ENCODE measurements at regions not wholly inside any gene's neighbourhood (a gene's known extent, or its start where the extent isn't known, plus 50 kb on each side); places are given as distances from the start of the nearest gene placed in this dataset.

- Histone ChIP-seq H3K27ac (no peak overlapping the region), H3K36me3 (no peaks in the 10 kb centered on the region), H3K4me1 (replicated peaks) (no peaks in the 10 kb centered on the region), H3K9me3 (no peaks in the 10 kb centered on the region), H3K4me3 (no peak overlapping the region), H3K27me3 (replicated peaks; ENCODE audit: insufficient read depth) (peaks cover 2% of the 10 kb centered on the region)
- intact Hi-C loops (cut with DNase I) = loop anchor here (2.0 to 10.0 kb wide), 2 partner anchors 303 to 577 kb away; no protein-coding TSS in a partner anchor
- 0% methylated on average over 1 of the region's 1 CpG for WGBS
- TF ChIP-seq POLR2AphosphoS5 (IDR thresholded peaks at IDR 0.05) (no peak), CTCF (IDR thresholded peaks at IDR 0.05) (no peak), POLR2A (IDR thresholded peaks at IDR 0.05) (no peak)
- no peak for DNase-seq (ENCODE audit: low spot score)
Observed at GRCh38 chr3:10757821-10758130, 58.3 kb upstream of the SLC6A11 start.

GRCh38 chr3:10758304-10759037 lies 57.6 kb upstream of the SLC6A11 start:
- WGBS = 33% methylated on average over 14 of the region's 14 CpGs
- Histone ChIP-seq H3K27me3 (replicated peaks; ENCODE audit: insufficient read depth) (peaks cover 4% of the 10 kb centered on the region), H3K9me3 (no peaks in the 10 kb centered on the region), H3K4me1 (replicated peaks) (no peaks in the 10 kb centered on the region), H3K4me3 (no peak overlapping the region), H3K27ac (no peak overlapping the region), H3K36me3 (no peaks in the 10 kb centered on the region)
- peak; percentile 41 for DNase-seq (ENCODE audit: low spot score)
- no peak for TF ChIP-seq POLR2A (IDR thresholded peaks at IDR 0.05)
- TF ChIP-seq CTCF (IDR thresholded peaks at IDR 0.05) = peak; percentile 22 to 77 (median 72)
- TF ChIP-seq POLR2AphosphoS5 (IDR thresholded peaks at IDR 0.05) = peak; percentile 6
- intact Hi-C loops (cut with DNase I) = loop anchor here (2.0 to 10.0 kb wide), 2 partner anchors 302 to 576 kb away; no protein-coding TSS in a partner anchor

GRCh38 chr3:10759495-10759894 lies 56.5 kb upstream of the SLC6A11 start:
- Histone ChIP-seq H3K27ac (no peak overlapping the region), H3K27me3 (replicated peaks; ENCODE audit: insufficient read depth) (peaks cover 4% of the 10 kb centered on the region), H3K9me3 (no peaks in the 10 kb centered on the region), H3K4me1 (replicated peaks) (no peaks in the 10 kb centered on the region), H3K4me3 (no peak overlapping the region), H3K36me3 (no peaks in the 10 kb centered on the region)
- 78% methylated on average over 1 of the region's 1 CpG for WGBS
- intact Hi-C loops (cut with DNase I) = loop anchor here (2.0 to 10.0 kb wide), 2 partner anchors 301 to 575 kb away; no protein-coding TSS in a partner anchor
- no peak for TF ChIP-seq POLR2A (IDR thresholded peaks at IDR 0.05)
- no peak for TF ChIP-seq POLR2AphosphoS5 (IDR thresholded peaks at IDR 0.05)
- TF ChIP-seq CTCF (IDR thresholded peaks at IDR 0.05) = no peak
- no peak for DNase-seq (ENCODE audit: low spot score)

- H3K4me3 ChIP-seq = no peak overlapping the region
- TF ChIP-seq POLR2AphosphoS5 (IDR thresholded peaks at IDR 0.05) = no peak
- no peak for TF ChIP-seq POLR2A (IDR thresholded peaks at IDR 0.05)
- no peak for TF ChIP-seq CTCF (IDR thresholded peaks at IDR 0.05)
- no peak overlapping the region for H3K27ac ChIP-seq
- 78% methylated on average over 2 of the region's 2 CpGs for WGBS
- no peaks in the 10 kb centered on the region for H3K9me3 ChIP-seq
- no peaks in the 10 kb centered on the region for H3K36me3 ChIP-seq
- intact Hi-C loops (cut with DNase I) = no loop called here
- H3K27me3 ChIP-seq (replicated peaks; ENCODE audit: insufficient read depth) = peaks cover 4% of the 10 kb centered on the region
- no peaks in the 10 kb centered on the region for H3K4me1 ChIP-seq (replicated peaks)
- DNase-seq (ENCODE audit: low spot score) = no peak
Observed at GRCh38 chr3:10760199-10760598, 55.8 kb upstream of the SLC6A11 start.

- peaks cover 4% of the 10 kb centered on the region for H3K27me3 ChIP-seq (replicated peaks; ENCODE audit: insufficient read depth)
- TF ChIP-seq POLR2AphosphoS5 (IDR thresholded peaks at IDR 0.05) = no peak
- H3K27ac ChIP-seq = no peak overlapping the region
- no peaks in the 10 kb centered on the region for H3K36me3 ChIP-seq
- no peaks in the 10 kb centered on the region for H3K9me3 ChIP-seq
- intact Hi-C loops (cut with DNase I) = no loop called here
- 40% methylated on average over 8 of the region's 8 CpGs for WGBS
- DNase-seq (ENCODE audit: low spot score) = no peak
- H3K4me1 ChIP-seq (replicated peaks) = no peaks in the 10 kb centered on the region
- H3K4me3 ChIP-seq = no peak overlapping the region
Observed at GRCh38 chr3:10761583-10761982, 54.4 kb upstream of the SLC6A11 start.

Data from prostate gland (tissue), 2 donors.